ENCODE measurements at regions not wholly inside any gene's neighbourhood (a gene's known extent, or its start where the extent isn't known, plus 50 kb on each side); places are given as distances from the start of the nearest gene placed in this dataset.

- TF ChIP-seq TAF1 (IDR thresholded peaks at IDR 0.05; ENCODE audit: low read depth, low read length) (no peak), POLR2A (IDR thresholded peaks at IDR 0.05; ENCODE audit: low read depth, low read length) (no peak), POU2F2 (IDR thresholded peaks at IDR 0.05; ENCODE audit: low read depth, low read length) (no peak), POLR2AphosphoS5 (IDR thresholded peaks at IDR 0.05; ENCODE audit: low read depth, low read length) (no peak), SPI1 (IDR thresholded peaks at IDR 0.05; ENCODE audit: low read depth, low read length) (no peak), PAX5 (IDR thresholded peaks at IDR 0.05; ENCODE audit: insufficient read depth, low read length, severe bottlenecking) (no peak)
These were observed 1181.3 kb downstream of the BRD1 start for GRCh38 chr22:48646216-48646925.

Data from GM12891 (cell line).